ENCODE measurements at regions not wholly inside any gene's neighbourhood (a gene's known extent, or its start where the extent isn't known, plus 50 kb on each side); places are given as distances from the start of the nearest gene placed in this dataset.

GRCh38 chr3:94395851-94396250 is 333.0 kb downstream of the NSUN3 start:
- intact Hi-C loops (cut with micrococcal nuclease; ENCODE audit: unreplicated experiment): no loop called here
- H3K27me3 Mint-ChIP-seq (ENCODE audit: insufficient read depth, unreplicated experiment): no peaks in the 10 kb centered on the region
- POLR2A ChIA-PET: no interaction called here

GRCh38 chr3:94398036-94398435 is 335.2 kb downstream of the NSUN3 start:
- H3K27me3 ChIP-seq (replicated peaks; ENCODE audit: control insufficient read depth, insufficient read depth, low read length): no peaks in the 10 kb centered on the region
- Mint-ChIP-seq H3K36me3 (ENCODE audit: insufficient read depth, unreplicated experiment) (no peaks in the 10 kb centered on the region), H3K9me3 (ENCODE audit: unreplicated experiment) (no peaks in the 10 kb centered on the region), H3K4me3 (ENCODE audit: unreplicated experiment) (no peak overlapping the region), H3K27me3 (ENCODE audit: insufficient read depth, unreplicated experiment) (no peaks in the 10 kb centered on the region), H3K4me1 (ENCODE audit: low read depth, unreplicated experiment) (no peaks in the 10 kb centered on the region), H3K27ac (ENCODE audit: unreplicated experiment) (no peak overlapping the region)
- H3K9me3 ChIP-seq: no peaks in the 10 kb centered on the region
- no peak overlapping the region for H3K4me3 ChIP-seq (ENCODE audit: low read depth, low read length)
- ChIA-PET POLR2A (no interaction called here), CTCF (no interaction called here)
- no TSS peak for BruUV-seq (replicated peaks)
- no peak for DNase-seq
- no peak for TF ChIP-seq CTCF (IDR thresholded peaks at IDR 0.05; ENCODE audit: insufficient read depth in 1 of 2, low read depth in 1 of 2, low read length in 1 of 2, severe bottlenecking in 1 of 2, unreplicated experiment in 1 of 2)
- H3K4me1 ChIP-seq: 0 out of 2 replicates have a peak, but pooled peaks cover 7% of the 10 kb centered on the region
- intact Hi-C loops (cut with micrococcal nuclease; ENCODE audit: unreplicated experiment): no loop called here
- no peaks in the 10 kb centered on the region for H3K36me3 ChIP-seq (ENCODE audit: control insufficient read depth, insufficient read depth, low read length)

More at GRCh38 chr3:94395851-94396250, 333.0 kb downstream of the NSUN3 start:
- no peak for DNase-seq
- no peaks in the 10 kb centered on the region for H3K4me1 Mint-ChIP-seq (ENCODE audit: low read depth, unreplicated experiment)
- H3K4me3 Mint-ChIP-seq (ENCODE audit: unreplicated experiment): no peak overlapping the region
- H3K36me3 Mint-ChIP-seq (ENCODE audit: insufficient read depth, unreplicated experiment): no peaks in the 10 kb centered on the region
- no peaks in the 10 kb centered on the region for H3K27me3 ChIP-seq (replicated peaks; ENCODE audit: control insufficient read depth, insufficient read depth, low read length)
- BruUV-seq (replicated peaks): no TSS peak
- no peaks in the 10 kb centered on the region for H3K9me3 Mint-ChIP-seq (ENCODE audit: unreplicated experiment)
- no peaks in the 10 kb centered on the region for H3K36me3 ChIP-seq (ENCODE audit: control insufficient read depth, insufficient read depth, low read length)
- 0 out of 2 replicates have a peak, but pooled peaks cover 7% of the 10 kb centered on the region for H3K4me1 ChIP-seq
- H3K27ac Mint-ChIP-seq (ENCODE audit: unreplicated experiment): no peak overlapping the region
- no peaks in the 10 kb centered on the region for H3K9me3 ChIP-seq
- CTCF ChIA-PET: interaction anchor here (1.2 kb wide), 1 partner anchor 146 kb away, joined by 3 read pairs; no protein-coding TSS in a partner anchor
- H3K4me3 ChIP-seq (ENCODE audit: low read depth, low read length): no peak overlapping the region
- TF ChIP-seq CTCF (IDR thresholded peaks at IDR 0.05; ENCODE audit: insufficient read depth in 1 of 2, low read depth in 1 of 2, low read length in 1 of 2, severe bottlenecking in 1 of 2, unreplicated experiment in 1 of 2): no peak

GRCh38 chr3:94401466-94401865 is 338.6 kb downstream of the NSUN3 start:
- Histone ChIP-seq H3K4me3 (ENCODE audit: low read depth, low read length) (no peak overlapping the region), H3K27me3 (replicated peaks; ENCODE audit: control insufficient read depth, insufficient read depth, low read length) (no peaks in the 10 kb centered on the region), H3K36me3 (ENCODE audit: control insufficient read depth, insufficient read depth, low read length) (no peaks in the 10 kb centered on the region), H3K4me1 (0 out of 2 replicates have a peak, but pooled peaks cover 7% of the 10 kb centered on the region), H3K9me3 (peaks cover 4% of the 10 kb centered on the region; the same call in 1 of the 2 replicates)
- no peak for DNase-seq
- Mint-ChIP-seq H3K4me3 (ENCODE audit: unreplicated experiment) (no peak overlapping the region), H3K36me3 (ENCODE audit: insufficient read depth, unreplicated experiment) (no peaks in the 10 kb centered on the region), H3K27ac (ENCODE audit: unreplicated experiment) (no peak overlapping the region), H3K27me3 (ENCODE audit: insufficient read depth, unreplicated experiment) (no peaks in the 10 kb centered on the region), H3K4me1 (ENCODE audit: low read depth, unreplicated experiment) (no peaks in the 10 kb centered on the region), H3K9me3 (ENCODE audit: unreplicated experiment) (no peaks in the 10 kb centered on the region)
- POLR2A ChIA-PET: no interaction called here
- no peak for TF ChIP-seq CTCF (IDR thresholded peaks at IDR 0.05; ENCODE audit: insufficient read depth in 1 of 2, low read depth in 1 of 2, low read length in 1 of 2, severe bottlenecking in 1 of 2, unreplicated experiment in 1 of 2)
- BruUV-seq (replicated peaks): no TSS peak
- intact Hi-C loops (cut with micrococcal nuclease; ENCODE audit: unreplicated experiment): no loop called here
- CTCF ChIA-PET: no interaction called here

All from Caco-2 (cell line).